ENCODE measurements at regions not wholly inside any gene's neighbourhood (a gene's known extent, or its start where the extent isn't known, plus 50 kb on each side); places are given as distances from the start of the nearest gene placed in this dataset.
"Not testable (repeated sequence)": the region's sequence is repeated elsewhere in the genome, so short reads cannot be mapped to it uniquely, and the experiment has no call there.

- TF ChIP-seq ARHGAP35 (IDR thresholded peaks at IDR 0.05; ENCODE audit: partially characterized antibody) (peak; percentile 31), POU5F1 (IDR thresholded peaks at IDR 0.05; ENCODE audit: borderline replicate concordance, low read depth, low read length, partially characterized antibody) (no peak), HES1 (IDR thresholded peaks at IDR 0.05; ENCODE audit: low read depth) (no peak), ZNF449 (CRISPR knock-in tag; IDR thresholded peaks at IDR 0.05) (no peak)
These were observed 150.5 kb upstream of the VKORC1L1 start (continued) for GRCh38 chr7:65722361-65722792.

GRCh38 chr7:65727182-65727581 lies 145.7 kb upstream of the VKORC1L1 start:
- H3K9ac ChIP-seq (ENCODE audit: insufficient read depth in 1 of 2, low read depth in 2 of 2, low read length in 2 of 2); H3K36me3 ChIP-seq (ENCODE audit: control insufficient read depth, insufficient read depth, low read length); CTCF ChIA-PET (ENCODE audit: low intra/inter-chr PET ratio); FAIRE-seq; H2AFZ ChIP-seq (ENCODE audit: low read depth, low read length); H3K27me3 ChIP-seq (ENCODE audit: control insufficient read depth in 2 of 2, insufficient read depth in 2 of 2, low read length in 2 of 2); H3K4me3 ChIP-seq; POLR2A ChIA-PET; BruUV-seq (replicated peaks); H3K9me3 ChIP-seq (replicated peaks; ENCODE audit: control insufficient read depth, insufficient read depth, low read depth, low read length); H3K4me2 ChIP-seq (ENCODE audit: insufficient read depth, low read length); DNase-seq (ENCODE audit: extremely low read depth in 1 of 4, low spot score in 3 of 4); H3K79me2 ChIP-seq (ENCODE audit: control insufficient read depth, insufficient read depth, low read length); H3K4me1 ChIP-seq (replicated peaks in 1 of 2; ENCODE audit: control insufficient read depth in 2 of 2, insufficient read depth in 2 of 2, low read length in 2 of 2); ATAC-seq; H4K20me1 ChIP-seq (replicated peaks; ENCODE audit: control insufficient read depth, insufficient read depth, low read length); H3K27ac ChIP-seq (ENCODE audit: extremely low read depth, low read depth, low read length); intact Hi-C loops (cut with micrococcal nuclease); H3K9me1 ChIP-seq (ENCODE audit: control insufficient read depth, insufficient read depth, low read length): not testable (repeated sequence)
- in situ Hi-C loops (cut with MboI), result loop anchor here (25.0 kb wide), 1 partner anchor 115 kb away; no protein-coding TSS in a partner anchor
- 70% methylated on average over 4 of the region's 4 CpGs for WGBS (ENCODE audit: insufficient coverage, low coverage, missing lambda C conversion rate)
- TF ChIP-seq MAFG (tag; conservative IDR thresholded peaks at IDR 0.05), result peak; percentile 66
- TF ChIP-seq MAFF (IDR thresholded peaks at IDR 0.05; ENCODE audit: low read length), result peak; percentile 48
- peak; percentile 49 for TF ChIP-seq MAFK (IDR thresholded peaks at IDR 0.05; ENCODE audit: low read length)
- peak; percentile 81 for TF ChIP-seq ZNF316 (IDR thresholded peaks at IDR 0.05)
- TF ChIP-seq C11orf30 (IDR thresholded peaks at IDR 0.05; ENCODE audit: low read depth), result peak; percentile 75

Measured in K562 (cell line).